MM.1S (cell line): ENCODE measurements at regions not wholly inside any gene's neighbourhood (a gene's known extent, or its start where the extent isn't known, plus 50 kb on each side); places are given as distances from the start of the nearest gene placed in this dataset.
"Not testable (repeated sequence)": the region's sequence is repeated elsewhere in the genome, so short reads cannot be mapped to it uniquely, and the experiment has no call there.

Source experiments
- DNase-seq: peaks from one replicate; pipeline ENCODE4 v3.0.0-alpha.2; 2015
- H2AFZ ChIP-seq: fragments of 300-600 bp; sonication (generic); 2 replicates; pipeline ENCODE4 v1.6.0; 2016; ENCODE audit warnings: antibody characterized with exemption, low read length
- H3F3A ChIP-seq: fragments of 300-600 bp; sonication (generic); 2 replicates; pipeline ENCODE4 v1.6.1; 2016; ENCODE audit warnings: mild to moderate bottlenecking, antibody characterized with exemption, low read length, moderate library complexity, mixed read lengths; ENCODE audit not compliant: insufficient read depth
- H3K27ac ChIP-seq: fragments of 300-600 bp; sonication (generic); 2 replicates; pipeline ENCODE4 v1.5.1; 2016; ENCODE audit warnings: mild to moderate bottlenecking, low read length
- H3K27me3 ChIP-seq: fragments of 300-600 bp; sonication (generic); replicated peaks from 2 replicates; pipeline ENCODE4 v1.6.0; 2016; ENCODE audit warnings: low read length; ENCODE audit not compliant: insufficient read depth
- H3K36me3 ChIP-seq: fragments of 300-600 bp; sonication (generic); replicated peaks from 2 replicates; pipeline ENCODE4 v1.6.1; 2016; ENCODE audit warnings: mild to moderate bottlenecking, low read length, mixed read lengths; ENCODE audit not compliant: insufficient read depth
- H3K4me1 ChIP-seq: fragments of 300-600 bp; sonication (generic); 2 replicates; pipeline ENCODE4 v1.6.1; 2016; ENCODE audit warnings: low read length, mixed read lengths
- H3K4me2 ChIP-seq: fragments of 300-600 bp; sonication (generic); 2 replicates; pipeline ENCODE4 v1.6.0; 2016; ENCODE audit warnings: low read depth, low read length
- H3K4me3 ChIP-seq: fragments of 300-600 bp; sonication (generic); 2 replicates; pipeline ENCODE4 v1.5.1; 2016; ENCODE audit warnings: low read length, mixed read lengths
- H3K79me2 ChIP-seq: fragments of 300-600 bp; sonication (generic); 2 replicates; pipeline ENCODE4 v1.6.1; 2016; ENCODE audit warnings: mixed run types, low read length, mixed read lengths
- H3K9ac ChIP-seq: fragments of 300-600 bp; sonication (generic); 2 replicates; pipeline ENCODE4 v1.6.1; 2016; ENCODE audit warnings: low read length, mixed read lengths
- H3K9me2 ChIP-seq: fragments of 300-600 bp; sonication (generic); replicated peaks from 2 replicates; pipeline ENCODE4 v1.6.1; 2016; ENCODE audit warnings: mild to moderate bottlenecking, low read length, mixed read lengths; ENCODE audit not compliant: insufficient read depth
- H3K9me3 ChIP-seq: fragments of 300-600 bp; sonication (generic); replicated peaks from 2 replicates; pipeline ENCODE4 v1.6.1; 2016; ENCODE audit warnings: mild to moderate bottlenecking, low read length, mixed read lengths; ENCODE audit not compliant: insufficient read depth
- H4K20me1 ChIP-seq: fragments of 300-600 bp; sonication (generic); 2 replicates; pipeline ENCODE4 v1.6.1; 2016; ENCODE audit warnings: mild to moderate bottlenecking, low read length, moderate library complexity, mixed read lengths; ENCODE audit not compliant: insufficient read depth
- CTCF ChIP-seq: fragments of 300-600 bp; sonication (generic); IDR thresholded peaks from 2 replicates; pipeline ENCODE4 v1.5.1; 2016; ENCODE audit warnings: antibody characterized with exemption, low read length, mixed read lengths
- EZH2 ChIP-seq: fragments of 300-600 bp; sonication (generic); optimal IDR thresholded peaks from 2 replicates; pipeline ENCODE3; 2017; ENCODE audit warnings: low read depth, mild to moderate bottlenecking, antibody characterized with exemption, low read length, mixed read lengths
- EZH2phosphoT487 ChIP-seq: fragments of 300-600 bp; sonication (generic); IDR thresholded peaks from 2 replicates; pipeline ENCODE4 v1.6.1; 2018; ENCODE audit warnings: antibody characterized with exemption, low read length

GRCh38 chr4:56139241-56139827 is 190.6 kb downstream of the CEP135 start:
- Histone ChIP-seq H3K9ac (no peak overlapping the region), H4K20me1 (no peaks in the 10 kb centered on the region), H3F3A (no peaks in the 10 kb centered on the region), H3K4me3 (no peak overlapping the region), H2AFZ (no peak overlapping the region), H3K27ac (no peak overlapping the region), H3K9me2 (no peaks in the 10 kb centered on the region), H3K27me3 (no peaks in the 10 kb centered on the region), H3K4me1 (no peaks in the 10 kb centered on the region), H3K4me2 (no peak overlapping the region), H3K79me2 (no peaks in the 10 kb centered on the region), H3K36me3 (no peaks in the 10 kb centered on the region), H3K9me3 (no peaks in the 10 kb centered on the region)
- no peak for DNase-seq
- no peak for TF ChIP-seq EZH2
- TF ChIP-seq EZH2phosphoT487, result no peak
- TF ChIP-seq CTCF, result no peak

DNA sequence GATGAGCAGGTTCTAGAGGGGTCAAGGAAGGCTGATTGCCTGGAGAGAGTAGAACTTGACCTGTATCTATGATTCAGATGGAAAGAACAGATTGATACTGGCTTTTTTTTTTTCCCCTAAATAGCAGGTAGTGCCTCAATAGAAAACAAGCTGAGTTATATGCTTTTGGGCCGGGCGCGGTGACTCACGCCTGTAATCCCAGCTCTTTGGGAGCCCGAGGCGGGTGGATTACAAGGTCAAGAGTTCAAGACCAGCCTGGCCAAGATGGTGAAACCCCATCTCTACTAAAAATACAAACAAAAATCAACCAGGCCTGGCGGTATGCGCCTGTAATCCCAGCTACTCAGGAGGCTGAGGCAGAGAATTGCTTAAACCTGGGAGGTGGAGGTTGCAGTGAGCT is 186.1 kb downstream of the CEP135 start:
- not testable (repeated sequence) for H3K4me1 ChIP-seq, DNase-seq, H3K9me2 ChIP-seq, H3K79me2 ChIP-seq, H2AFZ ChIP-seq, H3K4me2 ChIP-seq, H3K27me3 ChIP-seq, H3K9me3 ChIP-seq, H3K36me3 ChIP-seq, H3K27ac ChIP-seq, H3K4me3 ChIP-seq, H4K20me1 ChIP-seq, H3F3A ChIP-seq, H3K9ac ChIP-seq

DNA sequence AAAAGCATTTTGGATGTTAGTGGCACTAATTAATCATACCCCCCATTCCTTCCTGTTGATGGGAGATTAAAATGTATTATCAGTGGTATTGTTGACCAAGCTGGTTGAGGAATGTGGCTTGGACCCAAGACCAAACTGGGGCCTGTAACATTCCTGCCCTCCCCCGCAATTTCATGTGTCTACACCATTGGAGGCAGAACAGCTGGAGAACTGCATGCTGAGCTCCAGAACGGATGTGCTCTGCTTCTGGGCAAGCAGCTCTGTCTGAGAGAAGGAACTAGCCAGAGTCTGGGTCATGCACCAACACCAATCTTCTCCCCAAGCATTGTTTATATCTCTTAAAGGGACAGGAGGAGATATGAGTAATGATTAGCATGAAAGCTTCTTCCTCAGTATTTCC is 185.5 kb downstream of the CEP135 start:
- Histone ChIP-seq H3K4me1 (no peaks in the 10 kb centered on the region), H3K4me3 (no peak overlapping the region), H2AFZ (no peak overlapping the region), H3K9ac (no peak overlapping the region), H3K9me2 (no peaks in the 10 kb centered on the region), H4K20me1 (no peaks in the 10 kb centered on the region), H3K4me2 (no peak overlapping the region), H3K36me3 (no peaks in the 10 kb centered on the region), H3K27me3 (no peaks in the 10 kb centered on the region), H3K27ac (no peak overlapping the region), H3F3A (no peaks in the 10 kb centered on the region), H3K9me3 (no peaks in the 10 kb centered on the region), H3K79me2 (no peaks in the 10 kb centered on the region)
- no peak for TF ChIP-seq EZH2
- no peak for TF ChIP-seq EZH2phosphoT487
- no peak for TF ChIP-seq CTCF
- DNase-seq, result no peak

DNA sequence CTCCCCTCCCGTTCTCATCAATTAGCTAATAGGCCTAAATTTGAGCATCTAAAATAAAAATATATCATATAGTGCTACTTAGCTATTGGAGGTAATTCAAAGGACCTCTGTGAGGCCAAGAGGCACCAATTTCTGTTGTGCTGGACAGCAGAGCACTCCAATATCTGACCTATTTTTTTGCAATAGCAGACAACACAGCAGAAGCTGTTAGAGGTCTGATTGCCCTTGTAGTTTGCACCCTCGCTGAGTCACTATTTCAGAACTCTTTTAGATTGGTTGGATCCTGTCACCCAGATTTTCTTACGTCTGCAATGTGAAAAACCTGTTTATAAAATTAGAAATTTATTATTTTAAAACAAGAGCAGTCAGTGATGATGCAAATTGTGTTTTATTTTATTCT is 184.1 kb downstream of the CEP135 start:
- no peak for DNase-seq
- Histone ChIP-seq H3K4me2 (no peak overlapping the region), H3K9me3 (no peaks in the 10 kb centered on the region), H3K4me1 (no peaks in the 10 kb centered on the region), H3K27ac (no peak overlapping the region), H3K4me3 (no peak overlapping the region), H4K20me1 (no peaks in the 10 kb centered on the region), H3K9ac (no peak overlapping the region), H3K9me2 (no peaks in the 10 kb centered on the region), H3K36me3 (no peaks in the 10 kb centered on the region), H2AFZ (no peak overlapping the region), H3K79me2 (no peaks in the 10 kb centered on the region), H3K27me3 (no peaks in the 10 kb centered on the region), H3F3A (no peaks in the 10 kb centered on the region)
- TF ChIP-seq CTCF (no peak), EZH2phosphoT487 (no peak), EZH2 (no peak)

DNA sequence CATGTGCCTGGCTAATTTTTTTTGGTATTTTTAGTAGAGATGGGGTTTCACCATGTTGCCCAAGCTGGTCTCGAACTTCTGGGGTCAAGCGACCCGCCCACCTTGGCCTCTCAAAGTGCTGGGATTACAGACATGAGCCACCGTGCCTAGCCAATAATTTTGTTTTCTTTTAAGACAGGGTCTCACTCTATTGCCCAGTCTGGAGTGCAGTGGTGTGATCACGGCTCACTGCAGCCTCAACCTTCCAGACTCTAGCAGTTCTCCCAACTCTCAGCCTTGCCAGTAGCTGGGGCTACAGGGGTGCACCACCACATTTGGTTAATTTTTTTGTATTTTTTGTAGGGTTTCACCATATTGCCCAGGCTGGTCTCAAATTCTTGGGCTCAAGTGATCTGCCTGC is 183.4 kb downstream of the CEP135 start:
- not testable (repeated sequence) for H3K9me3 ChIP-seq, H2AFZ ChIP-seq, DNase-seq, H3K4me1 ChIP-seq, H3K79me2 ChIP-seq, H3K4me2 ChIP-seq, H3F3A ChIP-seq, H3K27me3 ChIP-seq, H3K9me2 ChIP-seq, H3K4me3 ChIP-seq, H4K20me1 ChIP-seq, H3K9ac ChIP-seq, H3K27ac ChIP-seq, H3K36me3 ChIP-seq
